ENCODE measurements at regions not wholly inside any gene's neighbourhood (a gene's known extent, or its start where the extent isn't known, plus 50 kb on each side); places are given as distances from the start of the nearest gene placed in this dataset.

GRCh38 chr11:122181893-122182292 is 65.9 kb upstream of the BLID start:
- no peak for TF ChIP-seq CTCF (conservative IDR thresholded peaks at IDR 0.05; ENCODE audit: low read depth, low read length)
- no peak for TF ChIP-seq EZH2 (IDR thresholded peaks at IDR 0.05; ENCODE audit: low read length, unreplicated experiment)

Data from PC-3 (cell line).